Brain microvascular endothelial cell (primary cell): ENCODE measurements at regions not wholly inside any gene's neighbourhood (a gene's known extent, or its start where the extent isn't known, plus 50 kb on each side); places are given as distances from the start of the nearest gene placed in this dataset.

Experiments
- DNase-seq: peaks from one replicate; pipeline ENCODE4 v3.0.0-alpha.2; 2020
- H3K27ac ChIP-seq: fragments of 250-450 bp; sonication (Bioruptor Pico); 2 replicates; pipeline ENCODE4 v1.5.1; 2020; ENCODE audit warnings: mild to moderate bottlenecking, moderate library complexity
- H3K27me3 ChIP-seq: fragments of 250-450 bp; sonication (Bioruptor Pico); replicated peaks from 2 replicates; pipeline ENCODE4 v1.5.1; 2020; ENCODE audit warnings: mild to moderate bottlenecking
- H3K36me3 ChIP-seq: fragments of 250-450 bp; sonication (Bioruptor Pico); replicated peaks from 2 replicates; pipeline ENCODE4 v1.5.1; 2020; ENCODE audit warnings: mild to moderate bottlenecking
- H3K4me3 ChIP-seq: 2 replicates; pipeline ENCODE4 v1.5.1; 2011; ENCODE audit warnings: low read depth, mild to moderate bottlenecking, control low read depth, low read length, moderate library complexity
- in situ Hi-C: cut with HindIII; loops from 2 replicates; pipeline ENCODE4 v1.10.0; 2017; ENCODE audit warnings: low sequenced_read_pairs, low pct_ligation_motif_present
- TF ChIP-seq, protein P1 (sequence below): IDR thresholded peaks from 2 replicates; pipeline ENCODE4 v1.5.1; 2011; ENCODE audit warnings: low read depth, mild to moderate bottlenecking, moderate library complexity, low read length, control low read depth, inconsistent platforms; ENCODE audit errors: missing control alignments

DNA sequence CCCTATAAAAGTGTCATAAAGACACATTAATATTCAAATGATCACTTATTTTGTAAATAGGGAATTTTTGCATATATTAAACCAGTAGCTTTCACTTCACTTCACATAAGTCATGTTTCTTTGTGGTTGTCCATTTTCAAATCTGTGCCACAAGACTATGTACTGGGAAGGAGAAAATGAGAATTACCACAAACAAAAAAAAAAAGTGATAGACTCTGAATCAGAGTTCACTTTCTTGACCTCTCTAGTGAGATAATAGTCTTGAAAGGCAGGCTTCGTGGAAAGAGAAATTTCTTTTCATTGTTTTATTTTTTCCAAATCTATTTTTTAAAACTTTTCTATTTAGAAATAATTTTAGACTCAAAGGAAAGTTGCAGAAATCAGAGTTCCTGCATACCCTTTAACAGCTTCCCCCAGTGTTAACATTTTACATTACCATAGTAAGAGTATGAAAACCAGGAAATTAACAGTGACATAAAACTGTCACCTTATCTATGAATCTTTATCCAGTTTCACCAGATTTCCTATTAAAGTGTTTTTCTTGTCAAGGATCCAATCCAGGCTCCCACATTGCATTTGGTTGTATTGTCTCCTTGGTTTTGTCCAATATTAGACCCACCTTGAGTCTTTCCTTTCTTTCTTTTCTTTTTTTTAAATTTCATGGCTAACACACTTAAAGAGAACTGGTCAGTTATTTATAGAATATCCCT lies 215.4 kb upstream of the PGRMC2 start:
- in situ Hi-C loops: no loop called here
- Histone ChIP-seq H3K36me3 (no peaks in the 10 kb centered on the region), H3K27ac (no peak overlapping the region), H3K27me3 (no peaks in the 10 kb centered on the region), H3K4me3 (no peak overlapping the region)
- TF ChIP-seq, protein P1, sequence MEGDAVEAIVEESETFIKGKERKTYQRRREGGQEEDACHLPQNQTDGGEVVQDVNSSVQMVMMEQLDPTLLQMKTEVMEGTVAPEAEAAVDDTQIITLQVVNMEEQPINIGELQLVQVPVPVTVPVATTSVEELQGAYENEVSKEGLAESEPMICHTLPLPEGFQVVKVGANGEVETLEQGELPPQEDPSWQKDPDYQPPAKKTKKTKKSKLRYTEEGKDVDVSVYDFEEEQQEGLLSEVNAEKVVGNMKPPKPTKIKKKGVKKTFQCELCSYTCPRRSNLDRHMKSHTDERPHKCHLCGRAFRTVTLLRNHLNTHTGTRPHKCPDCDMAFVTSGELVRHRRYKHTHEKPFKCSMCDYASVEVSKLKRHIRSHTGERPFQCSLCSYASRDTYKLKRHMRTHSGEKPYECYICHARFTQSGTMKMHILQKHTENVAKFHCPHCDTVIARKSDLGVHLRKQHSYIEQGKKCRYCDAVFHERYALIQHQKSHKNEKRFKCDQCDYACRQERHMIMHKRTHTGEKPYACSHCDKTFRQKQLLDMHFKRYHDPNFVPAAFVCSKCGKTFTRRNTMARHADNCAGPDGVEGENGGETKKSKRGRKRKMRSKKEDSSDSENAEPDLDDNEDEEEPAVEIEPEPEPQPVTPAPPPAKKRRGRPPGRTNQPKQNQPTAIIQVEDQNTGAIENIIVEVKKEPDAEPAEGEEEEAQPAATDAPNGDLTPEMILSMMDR: no peak
- DNase-seq: no peak

DNA sequence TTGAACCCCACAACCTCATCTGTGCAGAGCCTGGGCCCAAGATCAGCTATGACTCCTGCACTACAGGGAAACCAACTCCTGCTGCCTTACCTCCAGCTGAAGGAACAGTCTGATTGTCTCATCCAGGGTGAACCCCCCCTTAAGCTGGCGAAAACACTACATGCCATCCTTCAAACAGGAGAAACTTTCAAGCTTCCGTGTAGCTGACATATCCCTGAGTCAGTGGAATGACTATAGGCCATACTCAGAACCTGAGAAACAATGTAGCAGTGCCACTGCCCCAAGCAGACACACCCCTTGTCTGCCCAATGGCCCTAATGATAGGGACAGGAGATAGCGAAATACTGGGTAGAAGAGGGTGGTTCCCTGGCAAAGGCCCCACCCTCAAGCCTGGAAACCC lies 213.6 kb upstream of the PGRMC2 start:
- no peaks in the 10 kb centered on the region for H3K36me3 ChIP-seq
- TF ChIP-seq, protein P1: no peak
- in situ Hi-C loops: no loop called here
- H3K27me3 ChIP-seq: no peaks in the 10 kb centered on the region
- no peak for DNase-seq
- H3K27ac ChIP-seq: no peak overlapping the region
- no peak overlapping the region for H3K4me3 ChIP-seq

DNA sequence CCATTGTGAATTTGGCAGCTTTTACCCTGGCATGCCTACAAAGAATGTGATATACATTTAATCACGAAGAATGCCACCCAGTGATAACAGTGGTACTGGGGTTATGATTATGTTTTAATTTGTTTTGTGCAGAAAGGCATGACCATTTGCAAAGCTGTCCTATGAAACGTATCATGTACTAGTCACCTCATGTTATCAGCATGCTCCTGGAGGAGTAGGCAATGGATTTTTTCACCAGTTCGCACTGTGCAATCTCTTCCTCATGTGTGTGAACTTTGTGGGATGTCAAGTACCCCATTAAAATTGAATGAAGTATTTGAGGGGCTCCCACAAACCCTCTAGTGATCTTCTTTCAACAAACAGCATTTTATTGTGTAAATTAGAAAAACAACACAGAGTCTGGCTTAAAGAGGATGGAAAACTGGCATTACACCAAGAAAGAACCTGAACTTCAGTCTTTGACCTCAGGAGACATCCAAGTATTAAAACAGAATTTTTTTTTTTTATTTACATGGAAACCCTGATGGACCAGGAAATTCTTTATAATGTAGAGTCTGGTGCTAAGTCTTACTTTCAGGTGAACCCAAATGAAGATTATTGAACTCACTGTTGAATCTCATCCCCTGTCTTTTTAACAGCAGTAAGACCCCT lies 200.6 kb upstream of the PGRMC2 start:
- TF ChIP-seq, protein P1: no peak
- DNase-seq: no peak
- Histone ChIP-seq H3K4me3 (no peak overlapping the region), H3K36me3 (no peaks in the 10 kb centered on the region), H3K27ac (no peak overlapping the region), H3K27me3 (no peaks in the 10 kb centered on the region)
- in situ Hi-C loops: no loop called here

DNA sequence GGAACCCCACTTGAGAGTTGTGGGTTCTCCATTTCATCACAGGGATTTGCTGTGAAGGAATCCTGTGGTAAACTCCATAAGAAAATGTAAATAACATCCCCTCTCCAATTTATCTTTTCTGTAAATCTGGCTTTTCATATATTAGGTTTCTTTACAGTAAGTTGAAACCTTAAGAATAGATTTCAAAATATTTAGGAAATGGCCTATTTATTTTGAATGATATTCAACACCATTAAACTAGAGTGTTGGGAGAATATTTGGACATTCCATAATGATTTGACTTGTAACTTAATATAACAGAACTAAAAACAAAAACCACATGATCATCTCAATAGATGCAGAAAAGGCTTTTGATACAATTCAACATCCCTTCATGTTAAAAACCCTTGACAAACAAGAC lies 197.3 kb upstream of the PGRMC2 start:
- Histone ChIP-seq H3K36me3 (no peaks in the 10 kb centered on the region), H3K4me3 (no peak overlapping the region), H3K27ac (no peak overlapping the region), H3K27me3 (no peaks in the 10 kb centered on the region)
- no peak for DNase-seq
- in situ Hi-C loops: no loop called here
- TF ChIP-seq, protein P1: no peak

DNA sequence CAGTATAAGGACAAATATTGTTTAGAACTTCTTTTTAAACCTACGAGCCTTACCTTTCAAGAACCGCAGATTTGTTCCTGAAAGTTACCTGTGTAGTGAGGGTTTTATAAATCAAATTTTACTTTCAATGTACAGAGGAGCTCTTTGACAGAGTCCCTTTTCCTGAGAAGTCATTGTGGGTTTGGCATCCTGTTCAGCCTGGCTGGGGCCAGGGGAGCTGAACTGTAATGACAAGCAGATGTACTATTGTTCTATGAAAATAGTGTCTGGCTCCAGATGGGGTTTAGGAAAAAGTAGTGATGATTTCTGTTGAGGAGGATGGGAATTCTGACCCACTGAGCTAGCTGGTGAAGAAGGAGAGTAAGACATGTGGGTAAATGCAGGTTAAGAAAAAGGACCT lies 196.2 kb upstream of the PGRMC2 start:
- Histone ChIP-seq H3K36me3 (no peaks in the 10 kb centered on the region), H3K4me3 (no peak overlapping the region), H3K27me3 (no peaks in the 10 kb centered on the region), H3K27ac (no peak overlapping the region)
- no peak for DNase-seq
- TF ChIP-seq, protein P1: no peak
- in situ Hi-C loops: no loop called here
